Ovary (tissue), 7 donors: ENCODE measurements at regions not wholly inside any gene's neighbourhood (a gene's known extent, or its start where the extent isn't known, plus 50 kb on each side); places are given as distances from the start of the nearest gene placed in this dataset.
"Not testable (repeated sequence)": the region's sequence is repeated elsewhere in the genome, so short reads cannot be mapped to it uniquely, and the experiment has no call there.

Experiments
- DNase-seq, 5 donors: peaks; one replicate each; pipeline ENCODE4 v3.0.0-alpha.2; 2019 to 2020
- H3K27ac ChIP-seq, 2 donors: fragments of 200-600 bp; one replicate each; pipeline versions ENCODE4 v1.5.1 to v1.8.0; 2019 to 2022
- H3K27me3 ChIP-seq: fragments of 200-600 bp; one replicate; pipeline ENCODE4 v1.8.0; 2022
- H3K36me3 ChIP-seq: fragments of 200-600 bp; sonication (generic); one replicate; pipeline ENCODE4 v1.5.1; 2019
- H3K4me1 ChIP-seq: one replicate; pipeline ENCODE4 v1.8.1; 2013; ENCODE audit warnings: mild to moderate bottlenecking, moderate library complexity; ENCODE audit not compliant: insufficient read depth
- H3K4me3 ChIP-seq: fragments of 200-600 bp; sonication (generic); one replicate; pipeline ENCODE4 v1.5.1; 2017
- H3K9me3 ChIP-seq, 2 donors: fragments of 200-600 bp in 1 of 2; sonication (generic) in 1 of 2; one replicate each; pipeline versions ENCODE4 v1.5.1 to v1.8.1; 2013 to 2019; ENCODE audit warnings: mild to moderate bottlenecking in 1 of 2, moderate library complexity in 1 of 2
- CTCF ChIP-seq, 3 donors: fragments of 450-650 bp in 2 of 3; fragments of 200-600 bp in 1 of 3; IDR thresholded peaks; one replicate each; pipeline versions ENCODE4 v1.5.1 to v1.8.0; 2016 to 2022; ENCODE audit warnings: antibody characterized with exemption in 3 of 3, mild to moderate bottlenecking in 1 of 3
- EP300 ChIP-seq: sonication (generic); formaldehyde crosslinking; IDR thresholded peaks from one replicate; pipeline ENCODE4 v1.6.1; 2017; ENCODE audit warnings: antibody characterized with exemption
- POLR2A ChIP-seq: fragments of 450-650 bp; IDR thresholded peaks from one replicate; pipeline ENCODE4 v1.6.1; 2017; ENCODE audit warnings: antibody characterized with exemption, mild to moderate bottlenecking, moderate library complexity
- WGBS, 3 donors: extraction: QIAGEN DNeasy Blood & Tissue Kit in 1 of 3; methylation state at CpG; one replicate each; pipeline versions ENCODE4 v1.1.5 to v1.1.7; 2013 to 2017; 5-methylcytosine and 5-hydroxymethylcytosine counted together
- intact Hi-C, 4 donors: fragments of 100-400 bp; cut with DNase I; formaldehyde crosslinking; loops; one replicate each; pipeline versions ENCODE4 v1.11.0 to v1.15.1; 2022 to 2023
- donor health status: DM: no; HTN: no; CAD: no; lungs with moderate emphysema.
- donor health status: DM: no; HTN: no; CAD: no.
- donor health status: Bipolar disorder and iron deficiency.
- donor health status: DM: no; HTN: no; CAD: no.
- donor health status: DM: yes; HTN: yes; CAD: no.

- Histone ChIP-seq H3K36me3 (no peaks in the 10 kb centered on the region), H3K27ac (no peak overlapping the region), H3K27me3 (no peaks in the 10 kb centered on the region), H3K4me3 (no peak overlapping the region), H3K9me3 (no peaks in the 10 kb centered on the region), H3K4me1 (no peaks in the 10 kb centered on the region)
- intact Hi-C loops, result no loop called here
- TF ChIP-seq POLR2A (no peak), EP300 (no peak), CTCF (IDR thresholded peaks at IDR 0.05) (no peak)
- 58 to 64% (median 62%) methylated on average over 11 of the region's 11 CpGs for WGBS, 3 donors
- no peak for DNase-seq
These were observed 375.6 kb upstream of the CLINT1 start for GRCh38 chr5:158234323-158235158.

GRCh38 chr5:158233735-158234322, 374.9 kb upstream of the CLINT1 start:
- 91 to 96% (median 93%) methylated on average over 2 of the region's 2 CpGs for WGBS, 3 donors
- no peaks in the 10 kb centered on the region for H3K9me3 ChIP-seq
- intact Hi-C loops, result no loop called here
- no peaks in the 10 kb centered on the region for H3K36me3 ChIP-seq
- no peak for DNase-seq
- no peak overlapping the region for H3K27ac ChIP-seq
- H3K27me3 ChIP-seq, result no peaks in the 10 kb centered on the region
- no peak for TF ChIP-seq POLR2A
- no peak for TF ChIP-seq EP300
- no peak for TF ChIP-seq CTCF (IDR thresholded peaks at IDR 0.05)
- no peak overlapping the region for H3K4me3 ChIP-seq
- no peaks in the 10 kb centered on the region for H3K4me1 ChIP-seq

DNA sequence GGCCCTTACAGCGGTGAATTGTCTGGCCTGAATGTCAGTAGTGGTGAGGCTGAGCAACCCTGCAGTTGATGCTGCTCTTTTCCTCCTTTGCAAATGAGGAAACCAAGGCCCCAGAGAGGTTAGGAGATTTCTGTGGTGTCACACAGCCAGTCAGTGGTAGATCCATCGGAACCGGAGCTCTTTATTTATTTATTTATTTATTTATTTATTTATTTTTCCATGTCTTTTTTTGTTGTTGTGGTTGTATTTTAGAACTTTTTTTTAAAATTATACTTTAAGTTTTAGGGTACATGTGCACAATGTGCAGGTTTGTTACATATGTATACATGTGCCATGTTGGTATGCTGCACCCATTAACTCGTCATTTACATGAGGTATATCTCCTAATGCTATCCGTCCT, 368.4 kb upstream of the CLINT1 start:
- DNase-seq, intact Hi-C loops, H3K4me1 ChIP-seq, H3K9me3 ChIP-seq, H3K27me3 ChIP-seq, H3K27ac ChIP-seq, H3K4me3 ChIP-seq, H3K36me3 ChIP-seq: not testable (repeated sequence)
- 87 to 91% (median 89%) methylated on average over 5 of the region's 5 CpGs for WGBS, 3 donors

- Histone ChIP-seq H3K27me3 (no peaks in the 10 kb centered on the region), H3K27ac (no peak overlapping the region), H3K36me3 (no peaks in the 10 kb centered on the region), H3K9me3 (no peaks in the 10 kb centered on the region), H3K4me3 (no peak overlapping the region), H3K4me1 (no peaks in the 10 kb centered on the region)
- TF ChIP-seq POLR2A (no peak), CTCF (IDR thresholded peaks at IDR 0.05) (no peak), EP300 (no peak)
- no peak for DNase-seq
- intact Hi-C loops, result no loop called here
- 91 to 92% (median 91%) methylated on average over 5 of the region's 5 CpGs for WGBS, 3 donors
These were observed 367.6 kb upstream of the CLINT1 start for GRCh38 chr5:158226496-158226895.

- H3K27ac ChIP-seq, result no peak overlapping the region
- intact Hi-C loops, result no loop called here
- no peaks in the 10 kb centered on the region for H3K4me1 ChIP-seq
These were observed 365.3 kb upstream of the CLINT1 start for GRCh38 chr5:158224253-158224652.

More at GRCh38 chr5:158224253-158224652, 365.3 kb upstream of the CLINT1 start:
- no peaks in the 10 kb centered on the region for H3K36me3 ChIP-seq
- no peaks in the 10 kb centered on the region for H3K9me3 ChIP-seq
- TF ChIP-seq POLR2A (no peak), CTCF (IDR thresholded peaks at IDR 0.05) (no peak), EP300 (no peak)
- WGBS, 3 donors, result 86 to 91% (median 90%) methylated on average over 2 of the region's 2 CpGs
- DNase-seq, result no peak
- H3K27me3 ChIP-seq, result no peaks in the 10 kb centered on the region
- no peak overlapping the region for H3K4me3 ChIP-seq
